ENCODE measurements at regions not wholly inside any gene's neighbourhood (a gene's known extent, or its start where the extent isn't known, plus 50 kb on each side); places are given as distances from the start of the nearest gene placed in this dataset.

DNA sequence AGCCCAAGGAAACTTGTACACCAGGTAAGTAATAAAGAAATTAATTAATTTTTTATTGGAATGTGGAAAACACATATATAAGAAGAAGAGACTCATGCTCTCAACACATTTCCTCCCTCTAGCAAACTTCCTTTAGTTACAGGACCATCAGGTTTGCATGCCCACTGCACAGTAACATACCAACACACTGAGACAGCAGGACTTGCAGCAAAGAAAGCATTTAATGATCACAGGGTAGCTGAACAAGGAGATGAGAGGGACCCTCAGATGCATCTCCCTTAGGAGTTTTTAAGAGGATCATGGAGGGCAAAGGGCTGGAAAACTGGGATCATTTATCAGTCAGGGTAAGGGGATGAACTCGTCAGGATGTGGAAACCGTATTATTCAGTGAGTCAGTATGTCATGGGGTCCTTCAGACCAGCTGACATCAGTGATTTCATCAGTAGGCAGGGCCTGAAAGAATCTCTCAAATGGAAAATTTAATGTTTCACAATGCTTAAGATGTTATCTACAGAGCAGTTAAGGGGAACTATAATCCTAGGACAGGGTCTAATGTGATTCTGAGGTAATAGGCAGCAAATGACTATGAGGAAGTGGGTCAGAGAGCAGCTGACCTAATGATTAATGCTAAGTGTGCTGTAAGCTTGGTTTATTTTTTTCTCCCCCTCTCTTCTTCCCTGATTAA is 193.8 kb upstream of the RND3 start:
- DNase-seq (ENCODE audit: low spot score) = no peak
- no peaks in the 10 kb centered on the region for H3K27me3 Mint-ChIP-seq (ENCODE audit: insufficient read depth, low read depth, poor library complexity)
- no peak for TF ChIP-seq NANOG (IDR thresholded peaks at IDR 0.05; ENCODE audit: borderline replicate concordance)
- TF ChIP-seq REST (IDR thresholded peaks at IDR 0.05; ENCODE audit: unreplicated experiment) = no peak
- TF ChIP-seq, protein P1, sequence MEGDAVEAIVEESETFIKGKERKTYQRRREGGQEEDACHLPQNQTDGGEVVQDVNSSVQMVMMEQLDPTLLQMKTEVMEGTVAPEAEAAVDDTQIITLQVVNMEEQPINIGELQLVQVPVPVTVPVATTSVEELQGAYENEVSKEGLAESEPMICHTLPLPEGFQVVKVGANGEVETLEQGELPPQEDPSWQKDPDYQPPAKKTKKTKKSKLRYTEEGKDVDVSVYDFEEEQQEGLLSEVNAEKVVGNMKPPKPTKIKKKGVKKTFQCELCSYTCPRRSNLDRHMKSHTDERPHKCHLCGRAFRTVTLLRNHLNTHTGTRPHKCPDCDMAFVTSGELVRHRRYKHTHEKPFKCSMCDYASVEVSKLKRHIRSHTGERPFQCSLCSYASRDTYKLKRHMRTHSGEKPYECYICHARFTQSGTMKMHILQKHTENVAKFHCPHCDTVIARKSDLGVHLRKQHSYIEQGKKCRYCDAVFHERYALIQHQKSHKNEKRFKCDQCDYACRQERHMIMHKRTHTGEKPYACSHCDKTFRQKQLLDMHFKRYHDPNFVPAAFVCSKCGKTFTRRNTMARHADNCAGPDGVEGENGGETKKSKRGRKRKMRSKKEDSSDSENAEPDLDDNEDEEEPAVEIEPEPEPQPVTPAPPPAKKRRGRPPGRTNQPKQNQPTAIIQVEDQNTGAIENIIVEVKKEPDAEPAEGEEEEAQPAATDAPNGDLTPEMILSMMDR (conservative IDR thresholded peaks at IDR 0.05; ENCODE audit: low read depth in 2 of 2) = no peak
- TF ChIP-seq, protein P2, sequence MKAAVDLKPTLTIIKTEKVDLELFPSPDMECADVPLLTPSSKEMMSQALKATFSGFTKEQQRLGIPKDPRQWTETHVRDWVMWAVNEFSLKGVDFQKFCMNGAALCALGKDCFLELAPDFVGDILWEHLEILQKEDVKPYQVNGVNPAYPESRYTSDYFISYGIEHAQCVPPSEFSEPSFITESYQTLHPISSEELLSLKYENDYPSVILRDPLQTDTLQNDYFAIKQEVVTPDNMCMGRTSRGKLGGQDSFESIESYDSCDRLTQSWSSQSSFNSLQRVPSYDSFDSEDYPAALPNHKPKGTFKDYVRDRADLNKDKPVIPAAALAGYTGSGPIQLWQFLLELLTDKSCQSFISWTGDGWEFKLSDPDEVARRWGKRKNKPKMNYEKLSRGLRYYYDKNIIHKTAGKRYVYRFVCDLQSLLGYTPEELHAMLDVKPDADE (IDR thresholded peaks at IDR 0.05) = no peak
- TF ChIP-seq EZH2phosphoT487 (IDR thresholded peaks at IDR 0.05; ENCODE audit: unreplicated experiment) = no peak
- TF ChIP-seq, protein P3, sequence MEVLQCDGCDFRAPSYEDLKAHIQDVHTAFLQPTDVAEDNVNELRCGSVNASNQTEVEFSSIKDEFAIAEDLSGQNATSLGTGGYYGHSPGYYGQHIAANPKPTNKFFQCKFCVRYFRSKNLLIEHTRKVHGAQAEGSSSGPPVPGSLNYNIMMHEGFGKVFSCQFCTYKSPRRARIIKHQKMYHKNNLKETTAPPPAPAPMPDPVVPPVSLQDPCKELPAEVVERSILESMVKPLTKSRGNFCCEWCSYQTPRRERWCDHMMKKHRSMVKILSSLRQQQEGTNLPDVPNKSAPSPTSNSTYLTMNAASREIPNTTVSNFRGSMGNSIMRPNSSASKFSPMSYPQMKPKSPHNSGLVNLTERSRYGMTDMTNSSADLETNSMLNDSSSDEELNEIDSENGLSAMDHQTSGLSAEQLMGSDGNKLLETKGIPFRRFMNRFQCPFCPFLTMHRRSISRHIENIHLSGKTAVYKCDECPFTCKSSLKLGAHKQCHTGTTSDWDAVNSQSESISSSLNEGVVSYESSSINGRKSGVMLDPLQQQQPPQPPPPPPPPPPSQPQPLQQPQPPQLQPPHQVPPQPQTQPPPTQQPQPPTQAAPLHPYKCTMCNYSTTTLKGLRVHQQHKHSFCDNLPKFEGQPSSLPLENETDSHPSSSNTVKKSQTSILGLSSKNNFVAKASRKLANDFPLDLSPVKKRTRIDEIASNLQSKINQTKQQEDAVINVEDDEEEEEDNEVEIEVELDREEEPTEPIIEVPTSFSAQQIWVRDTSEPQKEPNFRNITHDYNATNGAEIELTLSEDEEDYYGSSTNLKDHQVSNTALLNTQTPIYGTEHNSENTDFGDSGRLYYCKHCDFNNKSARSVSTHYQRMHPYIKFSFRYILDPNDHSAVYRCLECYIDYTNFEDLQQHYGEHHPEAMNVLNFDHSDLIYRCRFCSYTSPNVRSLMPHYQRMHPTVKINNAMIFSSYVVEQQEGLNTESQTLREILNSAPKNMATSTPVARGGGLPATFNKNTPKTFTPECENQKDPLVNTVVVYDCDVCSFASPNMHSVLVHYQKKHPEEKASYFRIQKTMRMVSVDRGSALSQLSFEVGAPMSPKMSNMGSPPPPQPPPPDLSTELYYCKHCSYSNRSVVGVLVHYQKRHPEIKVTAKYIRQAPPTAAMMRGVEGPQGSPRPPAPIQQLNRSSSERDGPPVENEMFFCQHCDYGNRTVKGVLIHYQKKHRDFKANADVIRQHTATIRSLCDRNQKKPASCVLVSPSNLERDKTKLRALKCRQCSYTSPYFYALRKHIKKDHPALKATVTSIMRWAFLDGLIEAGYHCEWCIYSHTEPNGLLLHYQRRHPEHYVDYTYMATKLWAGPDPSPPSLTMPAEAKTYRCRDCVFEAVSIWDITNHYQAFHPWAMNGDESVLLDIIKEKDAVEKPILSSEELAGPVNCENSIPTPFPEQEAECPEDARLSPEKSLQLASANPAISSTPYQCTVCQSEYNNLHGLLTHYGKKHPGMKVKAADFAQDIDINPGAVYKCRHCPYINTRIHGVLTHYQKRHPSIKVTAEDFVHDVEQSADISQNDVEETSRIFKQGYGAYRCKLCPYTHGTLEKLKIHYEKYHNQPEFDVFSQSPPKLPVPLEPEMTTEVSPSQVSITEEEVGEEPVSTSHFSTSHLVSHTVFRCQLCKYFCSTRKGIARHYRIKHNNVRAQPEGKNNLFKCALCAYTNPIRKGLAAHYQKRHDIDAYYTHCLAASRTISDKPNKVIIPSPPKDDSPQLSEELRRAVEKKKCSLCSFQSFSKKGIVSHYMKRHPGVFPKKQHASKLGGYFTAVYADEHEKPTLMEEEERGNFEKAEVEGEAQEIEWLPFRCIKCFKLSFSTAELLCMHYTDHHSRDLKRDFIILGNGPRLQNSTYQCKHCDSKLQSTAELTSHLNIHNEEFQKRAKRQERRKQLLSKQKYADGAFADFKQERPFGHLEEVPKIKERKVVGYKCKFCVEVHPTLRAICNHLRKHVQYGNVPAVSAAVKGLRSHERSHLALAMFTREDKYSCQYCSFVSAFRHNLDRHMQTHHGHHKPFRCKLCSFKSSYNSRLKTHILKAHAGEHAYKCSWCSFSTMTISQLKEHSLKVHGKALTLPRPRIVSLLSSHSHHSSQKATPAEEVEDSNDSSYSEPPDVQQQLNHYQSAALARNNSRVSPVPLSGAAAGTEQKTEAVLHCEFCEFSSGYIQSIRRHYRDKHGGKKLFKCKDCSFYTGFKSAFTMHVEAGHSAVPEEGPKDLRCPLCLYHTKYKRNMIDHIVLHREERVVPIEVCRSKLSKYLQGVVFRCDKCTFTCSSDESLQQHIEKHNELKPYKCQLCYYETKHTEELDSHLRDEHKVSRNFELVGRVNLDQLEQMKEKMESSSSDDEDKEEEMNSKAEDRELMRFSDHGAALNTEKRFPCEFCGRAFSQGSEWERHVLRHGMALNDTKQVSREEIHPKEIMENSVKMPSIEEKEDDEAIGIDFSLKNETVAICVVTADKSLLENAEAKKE (CRISPR knock-in tag; IDR thresholded peaks at IDR 0.05) = no peak
- TF ChIP-seq ZNF114 (CRISPR knock-in tag; IDR thresholded peaks at IDR 0.05) = no peak
- no peak for TF ChIP-seq EZH2 (IDR thresholded peaks at IDR 0.05; ENCODE audit: low read depth, unreplicated experiment)
- no peak for TF ChIP-seq STAT1 (IDR thresholded peaks at IDR 0.05; ENCODE audit: unreplicated experiment)
- no peak for TF ChIP-seq JUNB (IDR thresholded peaks at IDR 0.05; ENCODE audit: unreplicated experiment)
- TF ChIP-seq ZNF331 (CRISPR knock-in tag; IDR thresholded peaks at IDR 0.05; ENCODE audit: low read depth) = no peak
- no peak for TF ChIP-seq POLR2AphosphoS5 (IDR thresholded peaks at IDR 0.05; ENCODE audit: low read depth)
- no peak for TF ChIP-seq CREB1 (CRISPR knock-in tag; IDR thresholded peaks at IDR 0.05; ENCODE audit: low read depth)
- H3K27ac Mint-ChIP-seq = no peak overlapping the region
- Histone ChIP-seq H3K4me1 (ENCODE audit: insufficient read depth) (peaks cover 3% of the 10 kb centered on the region; the same call in 1 of the 2 replicates), H3K4me3 (no peak overlapping the region), H3K79me2 (replicated peaks; ENCODE audit: insufficient read depth) (no peaks in the 10 kb centered on the region), H3K9me2 (ENCODE audit: insufficient read depth) (no peaks in the 10 kb centered on the region), H2AFZ (no peak overlapping the region), H3F3A (replicated peaks; ENCODE audit: low read depth) (no peaks in the 10 kb centered on the region), H4K20me1 (replicated peaks; ENCODE audit: insufficient read depth) (no peaks in the 10 kb centered on the region), H3K4me2 (no peak overlapping the region), H3K27ac (ENCODE audit: low read depth) (no peak overlapping the region), H3K36me3 (ENCODE audit: insufficient read depth) (no peaks in the 10 kb centered on the region), H3K27me3 (ENCODE audit: insufficient read depth) (no peaks in the 10 kb centered on the region)
- no peak overlapping the region for H3K4me3 Mint-ChIP-seq
- no peak for ATAC-seq
- no peaks in the 10 kb centered on the region; the same call in 2 of the 3 replicates for H3K9me3 Mint-ChIP-seq
- H3K36me3 Mint-ChIP-seq (ENCODE audit: low read depth) = no peaks in the 10 kb centered on the region
- H3K4me1 Mint-ChIP-seq = peaks cover 13% of the 10 kb centered on the region

Data from GM23338 (cell line).